ENCODE measurements at regions not wholly inside any gene's neighbourhood (a gene's known extent, or its start where the extent isn't known, plus 50 kb on each side); places are given as distances from the start of the nearest gene placed in this dataset.

- TF ChIP-seq EZH2 (IDR thresholded peaks at IDR 0.05; ENCODE audit: insufficient read depth, poor library complexity, severe bottlenecking) (no peak), EZH2phosphoT487 (IDR thresholded peaks at IDR 0.05; ENCODE audit: insufficient read depth, low read depth) (no peak)
Measured at GRCh38 chr3:80734483-80734882, 966.7 kb upstream of the ROBO1 start.
